ENCODE measurements at regions not wholly inside any gene's neighbourhood (a gene's known extent, or its start where the extent isn't known, plus 50 kb on each side); places are given as distances from the start of the nearest gene placed in this dataset.

GRCh38 chr6:6858533-6858982 lies 249.2 kb upstream of the RREB1 start:
- TF ChIP-seq FOXP2 (optimal IDR thresholded peaks at IDR 0.05; ENCODE audit: borderline replicate concordance, extremely low read depth, extremely low read length, insufficient read depth) (no peak), TAF1 (IDR thresholded peaks at IDR 0.05; ENCODE audit: borderline replicate concordance, insufficient read depth, low read length) (no peak), SIN3A (IDR thresholded peaks at IDR 0.05; ENCODE audit: borderline replicate concordance, insufficient read depth, low read length) (no peak), POLR2AphosphoS5 (IDR thresholded peaks at IDR 0.05; ENCODE audit: low read depth, low read length) (no peak), REST (IDR thresholded peaks at IDR 0.05; ENCODE audit: insufficient read depth in 1 of 2, low read depth in 2 of 2, low read length in 2 of 2) (no peak)

- TF ChIP-seq SIN3A (IDR thresholded peaks at IDR 0.05; ENCODE audit: borderline replicate concordance, insufficient read depth, low read length) (no peak), TAF1 (IDR thresholded peaks at IDR 0.05; ENCODE audit: borderline replicate concordance, insufficient read depth, low read length) (no peak), POLR2AphosphoS5 (IDR thresholded peaks at IDR 0.05; ENCODE audit: low read depth, low read length) (no peak), REST (IDR thresholded peaks at IDR 0.05; ENCODE audit: insufficient read depth in 1 of 2, low read depth in 2 of 2, low read length in 2 of 2) (no peak), FOXP2 (optimal IDR thresholded peaks at IDR 0.05; ENCODE audit: borderline replicate concordance, extremely low read depth, extremely low read length, insufficient read depth) (no peak)
These were observed 248.7 kb upstream of the RREB1 start for GRCh38 chr6:6859105-6859504.

GRCh38 chr6:6859722-6860121 lies 248.0 kb upstream of the RREB1 start:
- no peak for TF ChIP-seq POLR2AphosphoS5 (IDR thresholded peaks at IDR 0.05; ENCODE audit: low read depth, low read length)
- no peak for TF ChIP-seq SIN3A (IDR thresholded peaks at IDR 0.05; ENCODE audit: borderline replicate concordance, insufficient read depth, low read length)
- TF ChIP-seq FOXP2 (optimal IDR thresholded peaks at IDR 0.05; ENCODE audit: borderline replicate concordance, extremely low read depth, extremely low read length, insufficient read depth) = no peak

GRCh38 chr6:6860863-6861262 lies 246.9 kb upstream of the RREB1 start:
- TF ChIP-seq FOXP2 (optimal IDR thresholded peaks at IDR 0.05; ENCODE audit: borderline replicate concordance, extremely low read depth, extremely low read length, insufficient read depth) (no peak), POLR2AphosphoS5 (IDR thresholded peaks at IDR 0.05; ENCODE audit: low read depth, low read length) (no peak), TAF1 (IDR thresholded peaks at IDR 0.05; ENCODE audit: borderline replicate concordance, insufficient read depth, low read length) (no peak), SIN3A (IDR thresholded peaks at IDR 0.05; ENCODE audit: borderline replicate concordance, insufficient read depth, low read length) (no peak), REST (IDR thresholded peaks at IDR 0.05; ENCODE audit: insufficient read depth in 1 of 2, low read depth in 2 of 2, low read length in 2 of 2) (no peak)

GRCh38 chr6:6861351-6861894 lies 246.3 kb upstream of the RREB1 start:
- TF ChIP-seq REST (IDR thresholded peaks at IDR 0.05; ENCODE audit: insufficient read depth in 1 of 2, low read depth in 2 of 2, low read length in 2 of 2) = no peak
